NK-92 treated with Interleukin-12 subunit alpha and Interleukin-12 subunit beta, amount 100 ng/mL, for 24 hours (cell line): ENCODE measurements at regions not wholly inside any gene's neighbourhood (a gene's known extent, or its start where the extent isn't known, plus 50 kb on each side); places are given as distances from the start of the nearest gene placed in this dataset.

Experiments
- DNase-seq: peaks from one replicate; lab custom pipeline; 2025; lab: John Stamatoyannopoulos, UW

DNA sequence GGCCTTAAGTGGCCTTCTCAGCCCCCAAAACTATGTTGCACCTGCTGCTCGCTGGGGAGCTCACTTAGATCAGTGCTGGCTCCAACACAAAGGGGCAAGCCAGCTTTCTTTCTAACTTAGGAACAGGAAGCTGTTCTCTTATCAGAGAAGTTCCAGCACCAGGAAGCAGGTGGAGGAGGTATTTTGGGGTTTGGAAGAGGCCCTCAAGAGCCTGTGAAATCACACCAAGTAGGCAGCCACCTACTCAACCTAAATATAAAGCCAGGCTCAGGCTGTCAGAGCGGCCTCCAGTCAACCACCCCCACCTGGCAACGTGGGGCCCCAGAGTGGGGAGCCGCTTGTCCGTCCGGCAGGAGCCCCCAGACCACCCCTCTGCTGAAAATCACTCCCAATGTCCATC is 152.8 kb downstream of the OLFM1 start:
- DNase-seq: no peak

DNA sequence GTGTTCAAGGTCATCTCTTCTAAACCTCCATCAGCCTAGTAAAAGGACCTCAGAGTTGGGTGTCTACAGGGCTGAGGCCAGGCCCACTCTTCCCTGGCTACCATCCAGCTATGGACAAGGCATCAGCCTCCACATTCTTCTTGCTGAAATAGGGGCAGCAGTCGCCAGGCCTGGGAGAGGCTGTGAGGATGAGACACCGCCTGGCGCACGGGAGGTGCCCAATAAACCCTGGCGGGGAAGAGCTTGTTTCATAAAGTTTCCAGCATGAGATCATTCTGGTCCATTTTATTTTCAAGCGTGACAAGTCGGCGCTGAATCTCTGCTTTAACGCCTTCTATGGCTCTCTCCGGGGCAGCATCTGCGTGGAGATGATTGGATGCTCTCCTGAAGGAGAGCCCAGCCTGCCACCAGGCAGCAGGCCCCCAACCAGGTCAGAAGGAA is 153.4 kb downstream of the OLFM1 start:
- DNase-seq: no peak

DNA sequence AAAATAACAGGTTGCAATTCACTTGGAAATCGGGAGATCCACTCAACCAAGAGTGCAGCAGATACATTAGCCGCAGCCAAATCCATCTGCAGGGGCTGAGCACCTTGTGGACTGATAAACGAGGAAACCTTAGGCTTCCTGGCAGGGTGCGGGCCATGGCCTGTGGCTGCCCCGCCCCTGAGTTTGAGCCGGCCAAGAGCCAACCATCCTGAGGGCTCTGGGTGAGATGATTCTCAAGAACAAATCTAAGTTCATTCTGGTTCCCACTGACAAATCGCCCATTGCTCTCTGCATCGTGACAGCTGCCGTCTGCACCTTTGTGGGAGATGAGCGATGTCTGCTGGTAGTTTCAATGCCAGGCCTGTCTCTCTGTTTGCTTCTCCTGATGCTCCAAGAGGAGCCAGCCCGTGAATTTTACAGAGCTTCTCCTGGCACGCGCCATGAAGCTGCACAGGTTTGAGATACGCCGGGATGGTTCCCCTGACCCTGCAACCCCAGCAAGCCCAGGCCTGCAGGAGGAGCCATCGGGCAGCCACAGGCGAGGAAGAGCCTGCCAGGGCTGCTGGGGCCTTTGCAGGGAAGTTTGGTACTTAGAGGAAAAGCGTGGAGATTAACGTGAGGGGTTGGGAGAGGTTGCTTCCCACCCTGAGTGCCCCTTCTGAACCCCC is 154.0 kb downstream of the OLFM1 start:
- no peak for DNase-seq

DNA sequence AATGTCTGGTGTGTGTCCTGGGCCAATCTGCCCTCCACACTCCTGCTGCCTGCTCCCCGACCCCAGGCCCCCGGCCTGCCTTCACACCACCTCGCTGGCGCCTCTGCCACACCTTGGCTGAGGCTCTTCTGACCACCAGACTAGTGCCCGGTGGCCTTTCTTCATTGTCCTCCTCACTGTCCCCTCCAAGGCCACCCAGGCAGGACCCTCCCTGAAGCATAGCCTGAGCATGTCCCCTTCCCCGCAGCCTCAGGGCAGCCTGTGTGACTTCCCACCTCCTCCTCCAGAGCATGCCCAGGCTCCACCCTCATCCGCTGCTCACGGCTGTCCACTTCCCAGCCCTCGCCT is 154.6 kb downstream of the OLFM1 start:
- no peak for DNase-seq

DNA sequence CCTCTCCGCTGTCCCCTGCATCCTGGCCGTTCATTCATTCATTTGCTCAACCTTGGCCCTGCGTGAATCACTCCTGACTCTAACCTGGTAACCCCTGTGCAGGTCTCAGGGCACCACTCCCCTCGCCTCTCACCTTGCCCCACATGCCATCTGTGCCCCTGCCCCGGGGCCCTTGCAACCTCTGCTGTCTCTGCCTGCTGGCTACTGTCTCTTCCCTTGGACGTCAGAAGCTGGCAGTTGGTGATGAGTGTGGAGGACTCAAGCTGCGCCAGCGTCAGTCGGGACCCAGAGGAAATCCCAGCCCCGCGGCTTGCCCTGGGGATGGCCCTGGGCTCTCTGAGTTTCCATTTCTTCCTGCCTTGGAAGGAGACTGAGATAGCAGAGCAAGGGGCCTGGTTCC is 154.9 kb downstream of the OLFM1 start:
- no peak for DNase-seq

DNA sequence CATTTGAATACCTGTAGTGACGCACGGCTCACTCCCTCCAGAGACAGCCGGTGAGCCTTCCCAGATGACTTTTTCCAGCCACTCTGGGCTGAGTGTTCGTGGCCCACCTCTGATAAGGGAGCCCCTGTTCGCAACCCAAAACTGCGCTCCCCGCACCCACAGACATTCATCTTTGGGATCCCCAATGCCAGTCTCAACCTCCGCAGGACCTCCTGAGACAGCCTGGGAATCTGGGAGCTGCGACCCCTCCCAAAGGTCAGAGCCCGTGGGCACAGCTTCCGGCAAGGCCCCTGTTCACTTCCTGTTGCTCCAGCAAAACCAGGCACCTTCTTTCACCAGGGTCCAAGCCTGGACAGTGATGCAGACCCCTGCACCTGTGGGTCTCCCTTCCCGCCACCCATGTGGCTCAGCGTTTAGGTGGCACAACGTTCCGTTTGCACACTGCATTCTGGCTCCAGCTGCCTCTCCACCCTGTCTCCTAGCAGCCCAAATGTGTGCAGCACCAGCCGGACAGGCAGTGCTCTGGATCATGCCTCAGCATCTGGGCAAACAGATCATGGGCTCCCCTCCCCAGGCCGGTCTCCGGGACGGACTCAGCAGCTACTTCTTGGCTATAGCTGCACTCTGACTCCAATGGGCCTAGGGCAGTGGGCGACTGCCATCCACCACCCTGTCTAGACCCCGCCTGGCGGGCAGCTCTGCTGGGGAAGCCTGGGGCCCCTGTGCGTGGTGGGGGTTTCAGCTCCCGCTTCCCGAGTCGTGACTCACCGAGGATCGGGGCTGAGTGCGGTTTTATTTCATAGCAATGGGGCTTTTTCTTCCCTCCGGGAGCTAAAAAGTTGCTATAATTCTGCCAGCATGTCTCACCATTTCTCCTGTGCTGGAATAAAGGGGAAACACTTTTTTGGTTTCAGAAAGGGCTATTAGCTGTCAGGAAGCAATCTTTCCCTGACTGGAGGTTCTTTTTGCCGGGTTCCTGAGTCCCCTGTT is 156.0 kb downstream of the OLFM1 start:
- DNase-seq: no peak

DNA sequence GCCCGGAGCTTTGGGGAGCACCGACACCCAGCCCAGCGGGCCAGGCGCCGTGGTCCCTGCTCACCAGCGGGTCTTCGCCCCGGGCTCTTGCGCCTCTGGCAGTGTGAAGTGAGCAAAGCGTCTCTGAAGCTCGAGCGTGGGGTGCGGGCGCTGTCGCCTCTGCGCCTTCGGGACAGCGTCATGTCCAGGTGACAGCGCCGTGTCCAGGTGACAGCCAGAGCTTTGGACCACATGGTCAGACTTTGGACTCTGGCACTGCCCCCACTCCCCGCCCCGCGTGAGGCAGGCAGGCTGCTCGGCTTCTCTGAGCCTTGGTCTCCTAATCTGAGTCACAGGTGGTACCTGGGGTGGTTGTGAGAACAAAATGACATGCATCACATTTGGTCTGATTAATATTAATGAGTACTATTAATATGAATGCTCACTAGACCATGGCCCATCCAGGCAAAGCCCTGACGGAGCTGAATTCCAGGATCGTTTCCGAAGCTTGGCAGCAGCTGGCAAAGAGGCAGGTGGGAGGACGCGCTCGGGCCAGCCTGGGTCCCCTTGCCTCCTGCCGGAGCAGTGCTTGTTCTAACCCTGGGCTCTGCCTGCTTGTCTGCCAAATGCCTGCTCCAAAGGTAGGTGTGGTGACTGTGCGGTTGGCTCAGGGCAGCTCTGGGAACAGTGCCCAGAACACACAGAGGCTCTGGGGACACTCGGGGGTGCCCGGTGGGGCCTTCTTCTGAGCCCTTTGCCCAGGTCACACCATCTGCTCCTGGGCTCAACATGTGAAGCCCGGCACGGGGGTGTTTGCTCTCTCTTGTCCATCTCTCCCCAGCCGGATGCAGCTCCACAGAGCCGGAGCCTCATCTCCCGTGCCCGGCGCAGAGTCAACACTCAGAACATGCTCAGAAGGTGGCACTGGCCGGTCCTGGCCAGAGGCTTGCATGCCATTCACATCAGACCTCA is 157.1 kb downstream of the OLFM1 start:
- no peak for DNase-seq

DNA sequence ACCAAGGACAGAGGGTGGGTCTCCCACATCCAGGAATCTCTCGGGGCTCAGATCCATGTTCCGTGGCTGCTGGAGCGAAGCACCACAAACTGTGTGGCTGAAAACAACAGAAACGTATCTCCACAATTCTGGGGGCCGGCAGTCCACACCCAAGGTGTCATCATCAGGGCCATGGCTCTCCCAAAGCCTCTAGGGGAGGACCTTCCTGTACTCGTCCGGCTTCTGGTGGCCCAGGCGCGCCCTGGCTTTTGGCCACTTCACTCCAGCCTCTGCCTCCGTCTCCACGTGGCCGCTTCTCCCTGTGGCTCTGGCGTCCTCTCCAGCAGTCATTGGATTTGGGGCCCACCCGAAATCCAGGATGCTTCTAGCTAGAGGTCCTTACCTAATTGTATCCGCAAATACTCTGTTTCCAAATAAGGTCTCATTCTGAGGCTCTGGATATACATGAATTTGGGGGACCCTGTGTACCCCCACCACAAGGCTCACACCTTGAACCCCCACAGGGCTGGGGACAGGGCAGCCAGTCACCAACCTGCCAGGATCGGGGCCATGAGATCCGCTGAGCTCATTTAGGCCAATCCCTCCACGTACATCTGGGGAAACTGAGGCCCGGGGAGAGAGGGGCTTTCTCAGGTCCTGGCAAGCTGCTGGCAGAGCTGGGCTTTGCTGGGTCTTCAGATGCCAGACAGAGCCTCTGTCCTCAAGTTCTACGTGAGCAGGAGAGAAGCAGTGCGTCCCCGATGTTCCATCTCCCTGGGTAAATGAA is 158.2 kb downstream of the OLFM1 start:
- DNase-seq: no peak

DNA sequence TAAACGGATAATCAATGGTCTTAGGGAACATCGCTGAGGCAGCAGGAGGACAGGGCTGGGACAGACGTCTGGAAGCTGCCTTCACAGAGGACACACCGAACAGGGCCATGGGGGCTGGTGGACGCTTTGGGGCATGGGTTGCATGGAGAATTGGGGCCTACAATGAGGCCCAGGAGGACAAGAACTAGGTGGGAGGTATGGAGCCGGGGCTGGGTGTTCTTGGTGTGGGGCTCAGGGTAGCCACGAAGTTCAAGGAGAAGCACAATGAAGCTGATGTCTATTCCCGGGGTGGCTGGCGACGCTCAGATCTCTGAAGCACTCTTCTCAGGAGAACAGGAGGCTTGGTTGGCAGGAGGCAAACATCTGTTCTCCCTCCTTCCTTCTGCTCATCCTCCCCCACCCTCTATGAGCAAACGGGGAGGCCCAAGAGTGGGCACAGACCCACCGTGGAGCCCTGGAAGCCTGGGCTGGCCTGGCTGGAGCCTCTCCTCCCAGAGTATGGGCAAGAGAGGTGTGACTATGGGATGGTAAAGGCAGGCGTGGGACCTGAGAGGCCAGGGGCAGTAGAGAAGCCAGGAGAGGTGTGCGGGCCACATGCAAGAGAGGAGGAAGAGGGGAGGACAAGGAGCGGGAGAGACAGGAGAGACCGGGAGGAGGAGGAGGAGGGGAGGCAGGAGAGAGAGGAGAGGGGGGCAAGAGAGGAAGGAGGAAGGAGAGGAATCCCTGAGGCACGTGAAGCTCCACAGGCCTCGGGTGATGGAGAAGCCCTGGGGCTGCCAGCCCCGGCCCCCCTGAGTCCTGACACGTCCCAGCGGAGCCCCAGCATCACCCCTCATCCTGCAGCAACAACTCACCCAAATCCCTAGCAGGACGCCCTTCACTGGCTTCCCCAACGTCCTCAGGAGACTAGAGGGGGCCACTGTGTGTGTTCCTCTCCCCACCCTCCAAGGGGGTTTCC is 159.1 kb downstream of the OLFM1 start:
- DNase-seq: no peak

DNA sequence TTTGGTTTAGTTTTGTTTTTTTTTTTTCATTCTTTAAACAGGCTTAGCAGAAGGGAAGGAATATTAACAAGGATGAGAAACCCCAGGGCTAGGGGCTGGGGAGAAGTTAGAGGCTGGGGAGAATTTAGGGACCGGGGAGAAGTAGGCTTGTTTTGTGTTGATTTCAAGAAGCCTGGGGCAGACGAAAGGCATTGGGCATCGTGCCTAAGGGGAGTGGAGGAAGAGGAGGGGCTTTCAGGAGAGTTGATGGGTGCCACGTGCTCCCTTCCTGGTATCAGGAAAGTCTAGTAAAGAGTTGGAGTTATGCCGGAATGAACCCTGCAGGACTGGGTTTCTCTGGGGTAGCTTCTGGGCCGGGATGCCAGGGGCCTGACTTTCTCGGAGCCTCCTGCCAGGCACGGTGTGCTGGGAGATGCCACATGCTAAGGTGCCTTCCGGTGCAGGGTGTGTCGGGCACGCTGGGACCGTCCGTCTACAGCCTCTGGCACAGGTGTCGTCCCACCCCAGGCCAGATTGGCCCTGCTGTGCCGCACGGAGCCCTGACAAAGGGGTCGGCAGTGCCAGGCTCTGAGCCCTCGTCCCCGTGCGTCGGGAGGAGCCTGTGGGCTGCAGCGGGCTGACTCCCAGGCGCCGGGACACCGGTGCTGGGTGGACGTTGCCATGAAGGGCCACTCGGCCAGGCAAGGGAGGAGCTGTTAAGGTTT is 159.9 kb downstream of the OLFM1 start:
- DNase-seq: no peak

DNA sequence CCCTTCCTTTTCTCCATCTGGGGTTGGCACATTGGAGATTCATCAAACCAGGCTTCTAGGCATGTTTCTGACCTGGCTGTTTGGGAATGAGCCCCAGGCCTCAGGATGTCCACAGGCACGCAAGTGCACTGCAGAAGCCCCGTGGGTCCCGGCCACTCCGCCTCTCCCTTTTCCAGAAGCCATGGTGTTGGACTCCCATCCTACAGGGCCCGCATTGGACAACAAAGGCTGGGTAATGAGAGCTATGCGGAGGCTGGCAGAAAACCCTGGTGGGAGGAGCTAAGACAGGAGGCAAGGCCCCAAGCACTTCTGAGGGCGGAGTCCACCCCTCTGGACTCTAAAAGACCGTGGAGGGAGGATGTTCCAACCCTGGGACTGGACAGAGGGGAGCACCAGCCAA is 160.6 kb downstream of the OLFM1 start:
- DNase-seq: no peak

DNA sequence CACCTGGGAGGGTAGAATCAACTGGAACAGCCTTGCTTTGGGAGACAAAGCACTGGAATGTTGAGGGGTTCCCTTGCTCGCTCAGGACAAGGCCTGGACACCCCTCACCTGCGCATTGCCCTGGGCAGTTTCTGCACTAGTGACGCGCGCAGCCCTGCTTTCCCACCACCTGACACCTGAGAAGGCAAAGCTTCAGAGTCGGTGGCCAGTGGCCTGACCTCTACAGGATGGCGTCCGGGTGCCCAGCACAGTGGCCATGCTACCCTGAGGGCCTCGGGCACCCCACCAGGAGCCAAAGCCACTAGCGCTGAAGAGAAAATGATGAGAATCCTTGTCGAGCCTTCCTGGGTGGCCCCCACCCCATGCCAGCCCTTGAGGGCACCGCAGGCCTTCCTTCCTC is 161.3 kb downstream of the OLFM1 start:
- no peak for DNase-seq

DNA sequence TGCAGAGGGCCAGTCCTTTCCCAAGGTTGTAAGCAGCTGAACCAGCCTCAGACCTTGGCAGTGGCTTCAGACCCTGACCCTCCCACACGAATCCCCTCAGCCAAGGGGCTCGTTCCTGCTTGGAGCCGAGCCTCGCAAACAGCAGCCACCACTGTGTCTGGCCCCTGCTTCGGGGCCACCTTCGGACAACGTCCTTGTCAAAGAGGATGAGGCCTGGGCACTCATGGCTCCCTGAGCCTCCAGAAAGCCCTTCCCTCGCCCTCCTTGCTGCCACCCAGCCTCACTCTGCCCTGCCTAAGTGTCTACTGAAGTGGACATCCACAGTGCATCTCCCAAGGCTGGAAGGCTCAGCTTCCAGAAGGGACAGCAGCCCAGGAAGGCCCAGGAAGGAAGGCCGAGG is 161.7 kb downstream of the OLFM1 start:
- no peak for DNase-seq

DNA sequence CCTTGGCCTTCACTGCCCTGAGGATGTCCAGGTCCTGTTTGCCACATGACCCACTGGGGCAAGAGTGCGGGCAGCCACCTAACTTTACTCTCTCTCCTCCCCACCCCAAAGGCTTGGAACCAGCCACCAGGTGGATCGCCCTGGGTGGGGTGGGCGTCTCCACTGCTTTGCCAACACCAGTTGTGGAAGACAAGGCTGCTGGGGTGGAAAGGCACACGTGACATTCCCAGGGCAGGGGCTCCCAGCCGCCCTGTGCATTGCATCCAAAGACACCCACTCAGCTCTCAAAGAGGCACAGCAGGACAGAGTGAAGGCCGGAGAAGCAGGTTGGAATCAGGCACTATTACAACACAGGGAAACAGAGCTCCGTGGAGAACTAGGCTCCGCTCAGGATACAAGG is 162.2 kb downstream of the OLFM1 start:
- DNase-seq: no peak

DNA sequence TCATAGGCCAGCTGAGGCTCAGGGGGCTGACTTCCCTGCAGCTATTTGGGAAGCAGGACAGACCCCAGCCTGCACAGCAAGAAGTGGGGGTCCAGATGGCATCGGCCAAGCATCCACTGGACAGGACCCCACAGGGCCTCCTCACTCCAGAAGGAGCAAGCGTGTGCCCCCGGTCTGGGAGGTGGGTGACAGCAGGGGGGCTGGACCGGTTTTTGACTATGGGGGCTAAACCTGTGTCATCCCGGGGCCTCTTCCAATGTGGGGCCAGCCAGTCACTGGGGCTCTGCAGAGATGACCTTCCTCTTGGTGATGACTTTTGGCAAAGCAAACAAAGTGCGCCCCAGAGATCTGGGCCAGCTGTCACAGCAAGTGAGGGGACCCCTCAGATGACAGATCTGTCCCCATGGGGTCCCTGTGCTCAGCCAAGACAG is 163.9 kb downstream of the OLFM1 start:
- DNase-seq: no peak

DNA sequence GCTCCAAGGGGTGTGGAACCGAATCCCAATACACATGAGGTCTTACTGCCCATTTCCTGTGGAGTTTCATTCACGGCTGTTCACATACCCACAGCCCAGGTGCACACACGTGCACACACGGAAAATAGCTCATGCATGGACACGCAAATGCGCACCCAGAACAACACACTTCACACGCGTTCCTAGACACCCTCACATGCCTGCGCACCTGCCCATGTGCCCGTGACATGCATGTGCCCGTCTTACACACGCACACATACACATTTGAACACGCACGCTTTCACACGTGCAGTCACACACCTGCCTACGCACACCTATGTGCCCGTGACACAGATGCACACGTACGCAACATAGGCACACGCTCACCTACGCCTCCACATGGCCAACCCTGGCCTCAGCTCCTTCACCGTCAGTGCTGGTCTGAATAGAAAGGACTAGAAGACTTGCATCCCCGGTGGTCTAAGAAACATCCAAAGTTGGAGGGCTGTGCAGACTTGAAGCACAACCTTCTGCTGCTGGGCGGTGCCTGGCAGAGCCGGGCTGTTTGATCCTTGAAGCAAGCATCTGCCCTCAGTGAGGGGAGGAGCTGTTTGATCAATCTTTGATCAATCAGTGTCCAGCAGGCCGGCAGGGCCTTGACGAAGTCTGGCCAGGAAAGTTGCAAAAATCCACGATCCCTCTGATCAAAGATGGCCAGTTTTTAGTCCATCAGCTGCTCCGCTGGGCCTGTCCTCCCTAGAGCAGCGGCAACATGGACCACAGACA is 164.7 kb downstream of the OLFM1 start:
- no peak for DNase-seq

DNA sequence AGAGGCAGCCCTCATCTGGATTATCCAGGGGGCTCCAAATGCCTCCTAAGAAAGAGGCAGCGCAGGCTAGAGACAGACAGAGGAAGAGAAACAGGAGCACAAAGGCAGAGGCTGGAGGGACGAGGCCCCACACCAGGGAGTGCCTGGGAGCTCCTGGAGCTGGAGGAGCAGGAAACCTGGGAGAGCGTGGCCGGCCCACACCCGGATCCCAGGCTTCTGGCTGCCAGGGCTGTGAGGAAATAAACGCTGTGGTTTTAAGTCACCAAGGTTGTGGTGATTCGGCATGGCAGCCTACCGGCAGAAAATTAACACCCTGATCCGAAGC is 165.5 kb downstream of the OLFM1 start:
- no peak for DNase-seq

DNA sequence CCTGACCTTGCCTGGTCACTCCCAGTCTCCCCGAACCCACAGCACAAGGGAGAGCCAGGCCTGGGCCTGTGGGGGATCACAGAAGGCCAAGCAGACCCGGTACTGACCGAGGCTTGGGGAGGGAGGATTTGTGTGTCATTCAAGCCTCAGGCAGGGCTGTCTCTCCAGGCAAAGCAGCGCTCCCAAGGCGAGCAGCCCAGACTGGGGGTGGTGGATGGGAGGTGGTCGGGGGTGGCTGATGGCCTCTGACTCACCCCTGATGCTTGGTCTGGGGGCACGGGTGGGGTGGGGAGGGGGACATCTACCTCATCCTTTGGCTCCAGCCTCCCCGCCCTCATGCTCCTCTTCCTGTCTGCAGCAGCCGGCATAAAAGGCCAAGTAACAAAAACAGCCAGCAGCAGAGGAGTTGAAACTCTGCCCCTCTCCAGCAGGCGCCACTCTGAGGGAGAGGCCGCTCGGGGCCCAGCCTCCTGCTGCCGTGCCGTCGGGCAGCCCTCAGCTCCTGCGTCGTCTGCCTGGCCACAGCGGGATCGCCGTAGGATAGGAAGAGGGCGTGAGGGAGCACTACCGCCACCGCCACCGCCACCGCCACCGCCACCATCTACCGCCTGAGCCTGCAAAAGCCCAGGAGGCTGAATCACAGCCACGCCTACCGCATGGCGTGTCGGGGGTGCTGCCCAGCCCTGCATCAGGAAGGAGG is 166.0 kb downstream of the OLFM1 start:
- no peak for DNase-seq
